GM18873 (cell line): ENCODE measurements at regions not wholly inside any gene's neighbourhood (a gene's known extent, or its start where the extent isn't known, plus 50 kb on each side); places are given as distances from the start of the nearest gene placed in this dataset.
"Not testable (repeated sequence)": the region's sequence is repeated elsewhere in the genome, so short reads cannot be mapped to it uniquely, and the experiment has no call there.

Experiments
- ATAC-seq: cut with Tn5 transposase; IDR thresholded peaks from one replicate; pipeline ENCODE4 v1.9.1; 2021; ENCODE audit warnings: mild to moderate bottlenecking, moderate library complexity, moderate number of reproducible peaks; ENCODE audit not compliant: unreplicated experiment, low FRiP score

DNA sequence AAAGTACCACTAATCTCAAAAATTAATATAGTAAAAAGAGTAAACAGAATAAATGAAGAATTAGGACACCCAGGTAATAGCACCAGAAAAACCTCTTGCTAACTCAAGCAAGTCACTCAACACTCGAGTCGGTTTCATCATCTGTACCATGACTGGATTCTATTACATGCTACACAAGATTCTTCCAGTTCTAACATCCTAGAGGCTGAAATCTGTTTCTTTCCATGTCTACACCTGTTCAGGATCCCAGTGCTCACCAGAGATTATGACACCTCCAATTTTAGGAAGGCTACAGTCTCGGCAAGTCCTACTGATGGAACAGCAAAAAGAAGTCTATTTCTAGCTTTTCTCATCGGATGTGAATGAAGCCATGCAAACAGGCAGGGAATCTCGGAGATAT, 95.3 kb upstream of the ANK3 start:
- no peak for ATAC-seq

DNA sequence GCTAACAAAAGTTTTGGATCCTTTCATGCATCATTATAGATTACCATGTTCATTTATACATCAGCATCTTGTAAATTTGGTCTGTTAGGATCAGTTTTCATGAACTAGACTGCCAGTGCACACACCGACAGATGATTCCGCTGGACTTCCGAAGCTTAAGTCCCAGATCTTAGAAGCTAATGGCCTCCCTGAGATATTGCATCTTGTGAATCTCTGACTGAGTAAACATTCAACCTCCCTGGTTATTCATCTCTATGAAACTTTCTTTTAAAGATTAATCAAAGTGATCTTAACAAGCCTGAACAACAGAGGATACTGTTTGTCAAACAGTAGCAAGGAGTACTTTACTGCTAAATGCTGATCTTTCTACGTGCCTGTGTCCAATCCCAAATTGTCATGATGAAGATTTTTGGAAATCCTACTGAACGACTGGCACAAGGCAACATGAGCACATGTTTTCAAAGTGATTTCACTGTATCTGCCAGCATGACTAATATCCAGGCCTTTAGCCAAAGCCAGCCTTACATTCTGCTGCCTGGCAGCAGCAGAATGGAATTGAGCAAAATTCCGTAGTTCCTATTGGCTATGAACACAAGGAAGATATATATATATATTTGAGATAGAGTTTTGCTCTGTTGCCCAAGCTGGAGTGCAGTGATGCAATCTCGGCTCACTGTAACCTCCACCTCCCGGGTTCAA, 91.3 kb upstream of the ANK3 start:
- no peak for ATAC-seq

DNA sequence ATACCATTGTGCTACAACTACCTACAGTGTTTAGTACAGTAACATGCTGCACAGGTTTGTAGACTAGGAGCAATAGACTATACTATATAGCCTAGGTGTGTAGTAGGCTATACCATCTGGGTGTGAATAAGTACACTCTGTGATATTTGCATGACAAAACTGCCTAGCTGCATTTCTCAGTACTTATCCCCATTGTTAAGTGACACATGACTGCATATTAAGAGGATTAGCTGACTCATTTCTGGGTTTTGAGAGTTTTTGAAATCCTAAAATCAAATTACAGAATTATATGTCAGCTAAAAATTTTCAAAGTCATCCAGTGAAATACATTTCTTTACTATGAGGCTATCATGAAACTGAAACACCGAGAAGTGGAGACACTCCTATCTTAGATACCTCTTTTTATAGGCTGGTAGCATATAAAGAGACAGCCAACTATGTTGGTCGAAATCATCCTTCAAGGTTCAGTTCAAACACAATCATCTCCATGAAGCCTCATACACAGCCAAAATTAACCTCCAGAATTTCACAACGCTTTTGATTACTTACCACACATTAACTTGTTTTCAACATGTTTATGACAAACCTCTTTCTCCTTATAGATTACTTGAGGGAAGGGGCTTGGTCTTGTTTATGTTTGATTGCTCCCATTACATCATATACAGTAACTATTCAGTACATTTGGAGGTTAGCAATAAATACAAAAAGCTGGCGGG, 89.8 kb upstream of the ANK3 start:
- ATAC-seq = no peak

DNA sequence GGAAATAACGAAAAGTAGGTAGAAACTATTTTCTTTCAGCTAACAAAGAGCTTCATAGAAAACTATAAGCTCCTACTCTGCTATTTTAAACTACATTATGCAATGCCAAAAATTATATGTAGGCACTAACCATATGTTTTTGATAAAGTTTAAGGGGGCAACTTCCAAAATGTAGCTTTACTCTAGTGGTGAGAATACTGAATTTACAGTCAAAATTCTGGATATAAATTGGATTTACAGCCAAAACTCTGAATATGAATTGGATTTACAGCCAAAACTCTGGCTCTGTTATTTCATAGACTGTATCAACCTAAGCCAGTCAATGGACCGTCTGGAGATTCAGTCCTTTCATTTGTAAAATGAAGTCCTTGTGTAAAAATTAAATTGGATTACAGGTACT, 86.8 kb upstream of the ANK3 start:
- ATAC-seq = no peak

DNA sequence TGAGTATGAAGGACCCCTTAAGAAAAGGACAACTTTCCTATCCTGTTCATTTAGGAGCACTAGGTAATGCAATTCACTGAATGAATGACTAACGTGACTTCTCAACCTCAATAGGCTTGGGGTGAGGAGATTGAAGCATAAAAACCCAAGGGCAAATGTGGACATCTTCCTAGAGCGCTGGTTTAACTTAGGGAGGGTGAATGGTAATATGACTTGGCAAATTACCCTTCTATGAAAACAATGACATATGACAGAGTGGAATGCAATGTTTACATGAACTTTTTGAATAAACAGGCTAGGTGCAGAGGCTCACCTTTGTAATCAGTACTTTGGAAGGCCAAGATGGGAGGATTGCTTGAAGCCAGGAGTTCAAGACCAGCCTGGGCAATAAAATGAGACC, 83.9 kb upstream of the ANK3 start:
- no peak for ATAC-seq

DNA sequence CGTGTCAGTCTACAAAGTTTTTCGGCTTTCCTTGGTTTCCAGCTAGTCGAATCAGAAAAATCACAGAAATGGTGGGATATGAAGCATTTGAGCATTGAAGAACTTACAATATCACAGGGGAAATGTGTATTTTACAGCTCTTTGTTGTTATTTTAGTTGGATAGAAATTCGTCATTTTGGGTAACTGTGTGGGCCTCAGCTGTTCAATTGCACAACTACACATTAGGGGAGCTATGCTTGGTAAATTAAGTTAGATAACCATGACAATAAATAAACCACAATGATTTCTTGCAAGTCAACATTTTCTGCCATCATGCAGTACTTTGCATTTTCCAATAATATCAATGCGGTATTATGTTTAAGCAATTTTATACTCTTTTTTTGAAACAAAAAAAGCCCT, 80.4 kb upstream of the ANK3 start:
- no peak for ATAC-seq

DNA sequence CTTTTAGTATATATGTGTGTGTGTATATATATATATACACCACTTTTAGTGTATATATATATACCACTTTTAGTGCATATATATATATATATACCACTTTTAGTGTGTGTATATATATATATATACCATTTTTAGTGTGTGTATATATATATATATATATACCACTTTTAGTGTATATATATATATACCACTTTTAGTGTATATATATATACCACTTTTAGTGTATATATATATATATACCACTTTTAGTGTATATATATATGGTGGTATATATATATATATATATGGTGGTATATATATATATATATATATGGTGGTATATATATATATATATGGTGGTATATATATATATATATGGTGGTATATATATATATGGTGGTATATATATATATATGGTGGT, 79.5 kb upstream of the ANK3 start:
- ATAC-seq = not testable (repeated sequence)

DNA sequence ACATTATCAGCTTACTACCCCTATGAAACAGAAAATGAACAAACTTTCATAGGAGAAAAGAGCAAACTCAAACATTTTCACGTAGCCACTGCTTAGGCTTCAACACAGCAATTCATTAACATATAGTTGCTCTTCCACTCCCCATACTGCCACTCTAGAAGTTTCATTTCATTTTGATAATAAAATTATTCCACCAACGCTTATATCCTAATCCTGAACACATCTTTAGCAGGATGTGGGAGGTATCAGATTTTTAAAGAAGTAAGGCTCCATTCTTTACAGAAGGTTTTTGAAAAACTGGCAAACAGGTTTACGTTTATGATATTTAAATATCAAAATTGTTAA, 77.5 kb upstream of the ANK3 start:
- ATAC-seq = no peak

DNA sequence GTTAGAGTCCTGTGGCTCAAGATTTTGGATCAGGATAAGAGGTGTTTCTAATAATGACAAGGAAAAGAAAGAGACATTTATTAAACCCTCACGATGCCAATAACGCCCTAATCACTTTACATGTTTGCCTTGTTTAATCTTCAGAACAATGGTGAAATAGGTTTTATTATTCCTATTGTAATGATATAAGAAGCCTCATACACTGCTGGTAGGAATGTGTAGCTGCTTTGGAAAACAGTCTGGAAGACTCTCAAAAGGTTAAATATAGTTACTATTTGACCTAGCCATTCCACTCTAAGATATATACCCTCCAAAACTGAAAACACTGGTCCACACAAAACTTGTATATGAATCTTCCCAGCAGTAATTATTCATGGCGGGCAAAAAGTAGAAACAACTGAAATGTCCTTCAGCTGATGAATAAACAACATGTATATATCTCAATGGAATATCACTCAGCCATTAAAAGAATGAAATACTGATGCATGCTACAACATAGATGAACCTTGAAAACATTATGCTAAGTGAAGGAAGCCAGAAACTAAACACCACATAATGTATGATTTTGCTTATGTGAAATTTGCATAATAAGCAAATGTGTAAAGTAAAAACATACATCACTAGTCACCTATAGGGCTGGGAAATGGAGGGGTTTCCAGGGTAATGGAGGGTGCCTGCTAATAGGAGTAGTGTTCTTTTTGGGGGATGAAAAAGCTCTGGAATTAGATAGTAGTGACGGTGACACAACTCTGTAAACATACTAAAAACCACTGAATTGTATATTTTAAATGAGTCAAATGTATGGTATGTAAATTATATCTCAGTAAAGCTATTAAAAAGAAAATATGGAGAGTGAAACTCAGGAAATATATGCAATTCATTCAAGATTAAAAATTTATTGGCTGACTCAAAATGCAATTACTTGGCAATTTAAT, 76.9 kb upstream of the ANK3 start:
- ATAC-seq = no peak

DNA sequence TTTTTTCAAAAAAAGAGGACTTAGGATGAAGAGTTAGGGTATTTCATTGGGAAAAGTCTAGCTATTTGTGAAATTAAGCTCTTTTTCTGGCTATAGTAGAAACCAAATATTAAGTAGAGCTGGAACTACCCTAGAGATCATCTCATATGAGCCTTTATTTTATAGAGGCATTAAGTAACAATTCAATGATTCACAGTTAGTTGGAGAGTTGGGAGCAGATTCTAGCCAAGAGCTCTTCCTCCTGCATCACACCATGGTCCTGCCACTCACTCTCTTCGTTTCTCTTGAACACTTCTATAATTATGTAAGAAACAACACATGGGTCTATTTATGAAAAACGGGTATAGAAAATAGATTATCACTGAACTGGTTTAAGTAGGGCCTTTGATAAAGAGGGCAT, 76.1 kb upstream of the ANK3 start:
- no peak for ATAC-seq

DNA sequence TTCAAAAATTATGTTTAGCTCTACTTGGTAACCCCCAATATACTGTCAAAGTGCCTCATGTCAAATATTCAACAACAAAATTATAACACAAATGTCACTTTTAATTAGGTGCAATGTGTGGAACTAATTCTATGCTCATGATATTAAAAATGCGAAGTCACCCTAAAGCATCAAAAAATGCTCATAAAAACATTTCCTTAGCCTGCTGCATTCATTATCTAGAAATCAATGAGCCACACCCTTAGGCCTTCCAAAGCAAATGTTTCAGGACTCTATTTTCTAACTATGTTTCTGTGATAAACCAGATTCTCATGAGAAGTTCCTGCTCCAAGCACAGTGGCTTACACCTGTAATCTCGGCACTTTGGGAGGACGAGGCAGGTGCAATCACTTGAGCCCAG, 75.0 kb upstream of the ANK3 start:
- no peak for ATAC-seq

DNA sequence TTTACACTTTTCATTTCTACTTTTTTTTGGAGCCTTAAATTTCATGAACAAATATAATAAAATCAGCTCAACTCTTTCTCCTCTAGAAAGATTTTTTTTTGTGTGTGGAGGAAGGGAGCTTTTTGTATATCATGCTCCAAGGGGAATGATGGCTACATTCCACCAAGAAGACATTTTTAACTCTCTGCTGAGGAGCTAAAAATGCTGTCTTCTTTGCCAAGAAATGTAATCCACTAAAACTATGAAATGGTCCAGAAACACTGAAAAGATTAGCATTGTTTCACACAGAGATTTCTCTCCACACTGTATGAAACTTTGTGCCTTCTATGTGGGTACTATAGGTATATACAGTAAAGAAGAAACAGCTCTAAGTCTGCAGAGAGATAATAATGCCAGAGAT, 74.1 kb upstream of the ANK3 start:
- no peak for ATAC-seq

DNA sequence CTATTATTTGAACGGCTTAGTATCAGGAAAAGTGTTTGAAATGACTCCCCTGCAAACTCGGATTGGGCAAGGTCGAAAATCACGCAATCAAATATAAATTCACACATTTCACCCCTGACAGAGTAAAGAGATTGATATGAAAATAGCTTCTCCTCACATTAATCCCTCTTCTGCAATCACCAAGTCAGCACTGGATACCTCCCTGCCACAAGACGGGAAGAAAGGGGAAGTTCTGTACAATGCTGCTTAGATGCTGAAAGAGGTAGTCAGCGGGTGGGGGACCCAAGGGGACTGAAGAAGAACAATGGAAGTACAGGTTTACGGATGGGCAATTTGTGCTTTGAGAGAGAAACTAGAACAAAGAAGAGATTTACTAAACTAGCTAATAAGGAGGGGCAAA, 72.0 kb upstream of the ANK3 start:
- no peak for ATAC-seq

DNA sequence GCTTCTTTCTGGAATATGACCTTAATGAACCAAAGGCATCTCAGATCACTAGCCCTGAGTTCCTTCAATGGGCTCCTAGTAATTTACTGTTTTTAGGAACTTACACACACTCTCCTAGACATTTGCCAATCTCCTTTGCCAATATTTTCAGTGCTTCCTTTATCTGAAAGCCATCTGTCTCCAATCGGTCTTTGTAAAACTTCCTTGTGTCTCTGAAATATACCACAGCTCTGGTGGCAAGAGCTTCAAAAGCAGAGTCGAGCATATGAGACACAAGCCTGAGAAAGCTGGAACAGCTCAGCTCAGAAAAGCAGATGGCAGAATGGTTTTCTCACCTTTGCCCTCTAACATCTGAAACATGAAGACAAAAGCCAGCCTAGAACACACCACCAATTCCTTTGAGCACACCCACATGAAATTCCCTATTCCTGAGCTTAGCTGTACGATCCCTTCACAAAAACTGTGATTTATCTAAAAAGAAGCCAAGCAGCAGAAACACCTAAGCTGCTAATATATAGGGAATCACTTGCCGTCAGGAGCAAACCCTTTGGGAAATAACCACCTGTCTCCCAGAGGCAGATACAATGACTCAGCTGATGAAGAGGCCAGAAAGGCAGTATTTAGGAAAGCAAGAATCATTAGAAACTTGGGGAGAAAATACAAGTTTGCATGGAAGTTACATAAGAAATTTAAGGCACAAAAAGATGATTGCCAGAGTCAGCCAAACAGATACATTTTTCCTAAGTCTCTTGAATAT, 70.2 kb upstream of the ANK3 start:
- ATAC-seq = no peak

DNA sequence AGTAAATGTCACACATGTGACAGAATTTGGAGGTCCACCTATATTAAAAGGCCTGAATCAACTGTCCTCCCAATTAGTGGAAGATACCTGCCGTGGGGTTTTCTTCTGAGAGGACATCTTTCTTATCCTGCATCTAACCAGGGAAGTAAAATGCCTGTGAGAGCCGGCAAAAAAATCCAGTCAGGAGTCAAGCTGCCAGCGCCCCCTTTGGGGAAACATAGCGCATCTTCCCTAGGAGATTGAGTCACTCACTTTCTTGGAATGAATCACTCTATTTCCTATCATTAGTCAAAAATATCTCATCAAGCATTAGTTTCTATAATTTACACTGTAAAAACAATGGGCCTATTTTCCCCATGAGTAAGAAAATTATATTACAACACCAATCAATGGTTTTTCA, 66.4 kb upstream of the ANK3 start:
- ATAC-seq = no peak

DNA sequence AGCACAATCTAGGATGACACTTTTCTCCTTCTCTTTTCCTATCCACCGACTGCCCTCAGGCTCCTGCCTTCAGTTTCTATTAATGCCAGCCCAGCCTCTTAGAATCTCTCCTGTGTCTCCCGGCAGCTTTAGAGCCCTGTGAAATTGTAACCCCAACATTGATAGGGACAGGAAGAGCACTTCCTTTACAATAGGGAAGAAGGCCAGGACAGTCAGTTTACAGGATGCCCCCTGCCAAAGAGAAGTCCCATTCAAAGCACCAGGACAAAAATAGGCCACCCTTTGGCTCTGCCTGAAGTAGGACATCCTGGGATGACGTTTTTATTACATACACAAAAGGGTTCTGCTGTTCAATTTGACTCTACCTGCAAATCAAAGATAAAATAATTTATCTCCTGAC, 64.7 kb upstream of the ANK3 start:
- no peak for ATAC-seq

DNA sequence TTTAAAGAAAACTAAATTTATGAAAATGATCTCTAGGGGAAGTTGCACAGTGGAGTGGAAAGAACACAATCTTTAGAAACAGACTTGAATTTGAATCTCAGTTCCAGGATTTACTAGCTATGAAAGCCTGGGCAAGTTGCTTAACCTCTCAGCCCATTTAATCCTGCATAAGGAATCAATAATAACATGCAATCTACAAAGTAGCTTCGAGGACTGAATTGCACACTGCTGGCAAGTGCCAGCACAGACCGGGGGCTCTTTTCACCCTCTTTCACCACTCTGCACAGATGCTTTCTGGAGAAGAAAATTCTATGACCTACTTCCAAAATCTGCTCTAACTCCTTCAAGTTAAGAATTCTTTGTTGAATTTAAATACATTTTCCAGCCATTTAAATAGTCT, 63.4 kb upstream of the ANK3 start:
- ATAC-seq = no peak

DNA sequence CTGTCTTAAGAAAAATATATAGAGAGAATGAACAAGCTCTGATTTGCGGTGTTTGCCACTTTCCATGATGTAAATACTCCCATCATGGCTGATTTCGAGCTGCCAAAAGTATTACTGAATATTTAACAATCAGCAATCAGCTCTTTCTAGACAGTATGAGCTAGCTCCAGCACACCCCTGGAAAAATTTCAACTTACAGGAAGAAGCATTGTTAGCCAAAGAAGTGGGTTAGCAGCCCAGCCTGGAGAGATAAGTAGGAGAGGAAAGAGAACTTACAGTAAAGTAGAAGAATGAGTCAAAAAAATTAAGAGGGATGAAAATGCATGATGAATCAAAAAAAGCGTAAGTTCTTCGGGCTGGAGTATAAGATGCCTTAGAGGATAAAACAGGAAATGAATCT, 60.6 kb upstream of the ANK3 start:
- ATAC-seq = no peak

DNA sequence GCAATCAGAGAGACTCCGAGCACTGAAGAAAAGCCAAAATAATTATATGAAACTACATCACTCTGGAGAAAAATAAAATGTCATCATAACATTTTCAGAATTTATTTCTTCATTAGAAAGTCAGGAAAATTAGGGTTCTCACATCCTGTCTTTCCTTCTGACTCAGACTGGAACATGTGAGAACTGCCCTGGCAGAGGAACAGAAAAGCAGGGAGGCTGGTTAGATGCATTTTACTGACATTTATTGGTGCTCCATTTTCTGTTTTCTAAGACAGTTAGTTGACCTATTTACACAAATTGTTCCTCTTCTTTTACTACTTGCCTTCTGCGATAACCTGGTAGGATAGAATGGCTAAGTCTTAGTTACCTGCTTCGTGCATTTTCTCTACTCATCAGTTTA, 58.6 kb upstream of the ANK3 start:
- ATAC-seq = no peak

DNA sequence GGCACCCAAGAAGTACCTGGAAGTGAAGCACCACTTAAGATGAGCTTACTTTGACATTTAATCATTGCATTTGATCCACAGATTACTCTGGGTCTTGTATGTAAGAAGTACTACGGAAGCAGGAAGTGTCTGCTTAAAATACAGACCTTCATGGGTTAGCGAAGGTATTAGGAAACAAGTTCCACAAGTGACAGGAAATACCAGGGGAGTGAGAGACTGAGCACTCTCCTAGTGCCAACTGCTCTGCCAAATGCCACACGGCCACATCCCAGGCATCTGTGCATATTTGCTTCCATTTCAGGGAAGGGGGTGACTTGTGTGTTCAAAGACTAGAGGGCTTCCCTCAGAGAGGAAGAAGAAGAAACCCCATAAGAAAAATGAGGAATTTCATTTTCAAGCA, 57.2 kb upstream of the ANK3 start:
- ATAC-seq = no peak
